Muscle of arm (tissue), 1 donor: ENCODE measurements at regions not wholly inside any gene's neighbourhood (a gene's known extent, or its start where the extent isn't known, plus 50 kb on each side); places are given as distances from the start of the nearest gene placed in this dataset.
"Not testable (repeated sequence)": the region's sequence is repeated elsewhere in the genome, so short reads cannot be mapped to it uniquely, and the experiment has no call there.

Source experiments
- DNase-seq: peaks from one replicate; pipeline ENCODE4 v3.0.0-alpha.2; 2013

DNA sequence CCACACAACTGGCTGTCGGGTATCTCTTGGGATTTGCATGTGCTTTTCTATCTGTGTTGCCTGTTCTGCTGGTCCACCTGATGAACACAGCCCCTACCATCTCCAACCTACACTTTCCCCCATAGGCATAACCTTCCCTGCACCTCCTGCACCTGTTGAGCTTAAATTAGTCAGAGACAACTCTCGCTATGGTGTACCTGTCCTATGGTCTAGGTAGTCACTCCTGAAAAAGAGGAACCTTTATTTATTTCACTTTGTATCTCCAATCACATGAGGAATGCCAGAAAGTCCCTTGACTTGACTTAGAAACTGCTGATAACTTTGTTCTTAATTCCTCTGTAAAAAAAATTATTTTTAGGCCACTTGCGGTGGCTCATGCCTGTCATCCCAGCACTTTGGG lies 338.1 kb downstream of the DHRSX start:
- DNase-seq: no peak

DNA sequence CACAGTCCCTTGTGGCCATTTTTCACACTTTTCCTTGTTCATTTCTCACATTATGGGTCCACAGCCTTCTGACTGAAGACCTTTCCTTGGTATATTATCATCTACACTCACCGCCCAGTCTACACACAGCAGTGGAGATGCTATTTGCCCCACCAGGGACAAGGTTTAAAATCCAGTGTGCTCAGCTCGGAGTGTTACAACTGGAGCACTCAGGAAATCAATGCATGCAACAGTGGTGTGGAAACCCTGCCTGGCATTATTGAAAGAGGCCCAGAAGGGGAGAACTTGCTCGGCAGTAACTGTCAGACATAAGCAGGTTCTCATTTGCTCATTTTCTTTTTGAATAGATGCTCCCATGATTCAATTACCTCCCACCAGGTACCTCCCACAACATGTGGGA lies 340.9 kb downstream of the DHRSX start:
- no peak for DNase-seq

DNA sequence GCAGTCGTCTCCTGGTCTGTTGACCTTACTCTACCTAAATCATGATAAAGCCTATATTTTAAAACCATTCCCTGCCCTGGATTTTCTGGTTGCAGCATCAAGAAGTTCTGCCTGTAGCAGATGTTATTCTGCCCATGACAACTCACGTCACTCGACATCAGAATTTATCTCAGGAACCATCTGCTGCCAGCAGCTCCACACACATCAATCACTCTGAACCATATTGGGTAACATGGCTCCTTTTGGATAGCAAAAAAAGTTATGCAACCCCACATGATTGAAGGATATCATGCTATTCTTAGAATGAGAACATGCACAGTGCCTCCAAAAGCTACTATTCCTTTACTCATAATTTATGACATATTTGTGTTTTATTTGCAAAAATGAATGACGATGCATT lies 341.4 kb downstream of the DHRSX start:
- DNase-seq: no peak

DNA sequence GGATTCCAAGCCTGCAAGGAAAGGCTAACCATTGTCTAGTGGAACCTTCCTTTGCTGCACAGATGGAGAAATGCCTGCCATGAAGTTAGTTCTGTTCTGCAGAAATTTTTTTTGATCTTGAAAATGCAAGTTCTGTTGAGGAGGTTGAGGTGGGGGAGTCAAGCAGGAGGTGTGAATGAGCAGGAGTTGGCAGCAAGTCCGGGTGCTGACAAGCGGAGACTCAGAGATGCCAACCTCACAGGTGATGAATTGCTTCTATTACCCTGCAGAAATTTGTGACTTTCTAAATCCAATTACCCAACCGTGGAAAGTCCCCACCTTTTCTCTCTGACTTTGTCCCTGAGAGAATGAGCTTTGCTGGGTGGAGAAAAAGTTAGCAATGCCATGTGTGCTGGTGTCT lies 350.1 kb downstream of the DHRSX start:
- DNase-seq: no peak

DNA sequence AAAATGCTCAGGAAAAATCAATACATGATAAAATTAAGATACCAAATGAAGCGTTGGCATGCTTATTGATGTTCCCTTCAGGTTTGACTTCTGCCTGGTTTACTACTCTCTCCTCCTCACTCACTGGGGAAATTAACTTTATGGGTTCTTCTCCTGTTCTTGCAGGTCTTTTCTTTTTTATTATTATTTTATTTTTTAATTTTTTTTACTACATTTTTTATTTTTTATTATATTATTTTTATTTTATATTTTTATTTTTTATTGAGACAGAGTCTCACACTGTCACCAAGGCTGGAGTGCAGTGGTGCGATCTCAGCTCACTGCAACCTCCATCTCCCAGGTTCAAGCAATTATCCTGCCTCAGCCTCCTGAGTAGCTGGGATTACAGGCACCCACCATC lies 350.8 kb downstream of the DHRSX start:
- not testable (repeated sequence) for DNase-seq

DNA sequence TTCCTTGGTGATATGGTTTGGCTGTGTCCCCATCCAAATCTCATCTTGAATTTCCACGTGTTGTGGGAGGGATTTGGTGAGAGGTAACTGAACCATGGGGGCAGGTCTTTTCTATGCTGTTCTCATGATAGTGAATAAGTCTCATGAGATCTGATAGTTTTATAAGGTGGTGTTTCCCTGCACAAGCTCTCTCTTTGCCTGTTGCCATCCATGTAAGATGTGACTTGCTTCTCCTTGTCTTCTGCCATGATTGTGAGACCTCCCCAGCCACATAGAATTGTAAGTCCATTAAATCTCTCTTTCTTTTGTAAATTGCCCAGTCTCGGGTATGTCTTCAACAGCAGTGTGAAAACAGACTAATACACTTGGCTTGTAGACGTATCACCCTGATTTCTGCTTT lies 351.7 kb downstream of the DHRSX start:
- not testable (repeated sequence) for DNase-seq

DNA sequence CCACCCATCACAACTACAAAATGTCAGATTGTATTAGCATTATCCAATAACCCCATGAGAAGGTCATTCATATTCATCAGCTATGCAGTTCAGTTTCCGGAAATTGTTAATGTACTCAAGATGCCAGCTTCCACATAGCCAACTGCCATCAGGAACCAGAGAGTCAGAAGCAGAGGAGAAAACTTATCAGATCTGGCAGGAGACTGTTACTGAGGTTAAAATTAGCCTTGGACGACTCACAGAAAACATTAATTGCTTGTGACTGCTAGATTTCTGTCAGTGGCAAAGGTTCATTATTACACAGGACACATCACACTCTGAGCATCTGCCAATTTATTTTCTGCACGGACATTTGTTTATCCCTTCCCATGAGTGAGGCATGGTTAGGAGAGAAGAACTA lies 352.8 kb downstream of the DHRSX start:
- no peak for DNase-seq

DNA sequence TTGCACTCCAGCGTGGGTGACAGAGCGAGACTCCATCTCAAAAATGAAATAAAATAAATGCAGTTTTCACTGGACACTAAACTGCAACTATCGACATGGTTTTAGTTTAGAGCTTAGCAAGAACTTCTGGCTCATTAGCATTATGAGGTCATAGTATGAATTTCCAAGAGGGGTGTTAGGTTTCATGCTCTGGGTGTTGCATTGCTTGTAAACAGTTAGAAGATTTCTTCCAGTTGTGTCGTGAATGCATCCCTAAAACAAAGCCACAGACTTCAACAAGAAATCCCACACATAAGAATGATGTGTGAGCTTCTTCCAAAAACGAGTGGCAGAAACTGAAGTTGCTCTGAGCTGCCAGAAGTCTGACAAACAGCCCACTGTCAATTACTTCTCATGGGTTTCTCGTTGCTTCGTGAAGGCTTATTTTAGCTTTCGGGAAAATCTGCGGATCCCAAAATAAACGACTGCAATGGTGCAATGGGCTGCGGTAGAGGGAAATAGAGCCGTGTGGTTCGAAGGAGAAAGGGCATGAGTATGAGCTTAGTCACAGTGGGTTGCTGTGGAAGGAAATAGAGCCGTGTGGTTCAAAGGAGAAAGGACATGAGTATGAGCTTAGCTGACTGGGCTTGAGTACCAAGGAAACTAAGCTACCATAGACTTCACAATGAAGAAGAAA lies 354.9 kb downstream of the DHRSX start:
- DNase-seq: peak; percentile 4

DNA sequence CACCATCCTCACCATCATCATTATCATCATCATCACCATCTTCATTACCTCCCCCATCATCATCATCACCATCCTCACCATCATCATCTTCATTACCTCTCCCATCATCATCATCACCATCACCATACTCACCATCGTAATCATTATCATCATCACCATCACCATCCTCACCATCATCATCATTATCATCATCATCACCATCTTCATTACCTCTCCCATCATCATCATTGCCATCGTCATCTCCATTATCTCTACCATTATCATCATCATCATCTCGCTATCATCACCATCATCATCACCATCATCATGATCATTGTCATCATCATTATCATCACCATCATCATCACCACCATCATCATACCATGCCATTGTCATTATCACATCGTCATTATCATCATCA lies 362.9 kb downstream of the DHRSX start:
- DNase-seq: peak; percentile 1

DNA sequence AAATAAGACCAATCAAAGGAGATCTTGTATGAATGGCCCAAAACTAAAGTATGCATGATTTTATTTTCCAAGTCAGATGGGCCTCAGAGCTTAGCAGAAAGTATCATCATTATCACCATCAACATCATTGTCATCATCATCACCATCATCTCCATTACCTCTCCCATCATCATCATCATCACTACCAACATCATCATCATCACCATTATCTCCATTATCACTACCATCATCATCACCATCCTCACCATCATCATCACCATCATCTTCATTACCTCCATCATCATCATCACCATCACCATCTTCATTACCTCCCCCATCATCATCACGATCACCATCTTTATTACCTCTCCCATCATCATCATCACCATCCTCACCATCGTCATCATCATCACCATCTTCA lies 363.9 kb downstream of the DHRSX start:
- DNase-seq: no peak

DNA sequence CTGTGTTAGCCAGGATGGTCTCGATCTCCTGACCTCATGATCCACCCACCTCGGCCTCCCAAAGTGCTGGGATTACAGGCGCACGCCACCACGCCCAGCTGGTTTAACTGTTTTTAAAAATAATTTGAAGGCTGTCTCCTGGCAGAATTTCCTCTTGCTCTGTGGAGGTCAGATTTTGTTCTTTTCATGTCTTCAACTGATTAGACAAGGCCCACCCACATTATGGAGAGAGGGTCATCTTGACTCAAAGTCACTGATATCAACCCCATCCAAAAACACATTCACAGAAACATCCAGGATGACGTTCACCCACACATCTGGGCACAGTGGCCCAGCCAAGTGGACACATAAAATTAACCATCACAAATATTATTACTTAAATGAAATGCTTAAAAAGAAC lies 365.4 kb downstream of the DHRSX start:
- no peak for DNase-seq

DNA sequence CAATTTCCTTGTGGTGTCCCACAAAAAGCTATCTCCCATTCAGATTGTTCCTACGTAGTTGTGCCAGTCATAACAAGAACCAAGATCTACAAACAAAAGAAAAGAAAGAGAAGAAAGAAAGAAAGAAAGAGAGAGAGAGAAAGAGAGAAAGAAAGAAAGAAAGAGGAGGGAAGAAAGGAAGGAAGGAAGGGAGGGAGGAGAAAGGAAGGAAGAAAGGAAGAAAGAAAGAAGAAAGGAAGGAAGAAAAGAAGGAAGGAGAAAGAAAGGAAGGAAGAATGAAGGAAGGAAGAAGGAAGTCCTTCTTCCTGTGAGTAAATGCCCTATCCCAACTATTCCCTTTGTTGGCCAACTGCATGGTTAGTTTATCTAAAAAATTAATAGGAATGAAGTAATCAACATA lies 366.0 kb downstream of the DHRSX start:
- DNase-seq: no peak
